ENCODE measurements at regions not wholly inside any gene's neighbourhood (a gene's known extent, or its start where the extent isn't known, plus 50 kb on each side); places are given as distances from the start of the nearest gene placed in this dataset.

GRCh38 chr6:128574402-128574801 is 54.0 kb upstream of the PTPRK start:
- Histone ChIP-seq H3K4me3 (ENCODE audit: low read depth, low read length) (no peak overlapping the region), H3K9me3 (no peaks in the 10 kb centered on the region), H3K27me3 (no peaks in the 10 kb centered on the region), H3K36me3 (no peaks in the 10 kb centered on the region), H3K4me1 (no peaks in the 10 kb centered on the region)
- no peak for TF ChIP-seq CTCF (IDR thresholded peaks at IDR 0.05; ENCODE audit: low read depth, low read length)
- no peak for DNase-seq

- no peak for TF ChIP-seq CTCF (IDR thresholded peaks at IDR 0.05; ENCODE audit: low read depth, low read length)
- Histone ChIP-seq H3K36me3 (no peaks in the 10 kb centered on the region), H3K4me1 (no peaks in the 10 kb centered on the region), H3K4me3 (ENCODE audit: low read depth, low read length) (no peak overlapping the region), H3K27me3 (no peaks in the 10 kb centered on the region), H3K9me3 (no peaks in the 10 kb centered on the region)
- DNase-seq = no peak
These were observed 52.6 kb upstream of the PTPRK start for GRCh38 chr6:128573036-128573435.

GRCh38 chr6:128572294-128572693 is 51.9 kb upstream of the PTPRK start:
- no peak for DNase-seq
- Histone ChIP-seq H3K4me1 (no peaks in the 10 kb centered on the region), H3K27me3 (no peaks in the 10 kb centered on the region), H3K4me3 (ENCODE audit: low read depth, low read length) (no peak overlapping the region), H3K9me3 (no peaks in the 10 kb centered on the region), H3K36me3 (no peaks in the 10 kb centered on the region)
- TF ChIP-seq CTCF (IDR thresholded peaks at IDR 0.05; ENCODE audit: low read depth, low read length) = no peak

GRCh38 chr6:128570680-128571063 is 50.3 kb upstream of the PTPRK start:
- Histone ChIP-seq H3K4me1 (no peaks in the 10 kb centered on the region), H3K9me3 (no peaks in the 10 kb centered on the region), H3K4me3 (ENCODE audit: low read depth, low read length) (no peak overlapping the region), H3K27me3 (no peaks in the 10 kb centered on the region), H3K36me3 (no peaks in the 10 kb centered on the region)
- TF ChIP-seq CTCF (IDR thresholded peaks at IDR 0.05; ENCODE audit: low read depth, low read length) = no peak
- no peak for DNase-seq

- H3K27me3 ChIP-seq = no peaks in the 10 kb centered on the region
- TF ChIP-seq CTCF (IDR thresholded peaks at IDR 0.05; ENCODE audit: low read depth, low read length) = no peak
- H3K4me3 ChIP-seq (ENCODE audit: low read depth, low read length) = no peak overlapping the region
- H3K36me3 ChIP-seq = no peaks in the 10 kb centered on the region
- no peaks in the 10 kb centered on the region for H3K9me3 ChIP-seq
- no peak for DNase-seq
- no peaks in the 10 kb centered on the region for H3K4me1 ChIP-seq
These were observed 49.6 kb upstream of the PTPRK start for GRCh38 chr6:128569732-128570679.

All from BE2C (cell line).